Gastroesophageal sphincter (tissue), 4 donors: ENCODE measurements at regions not wholly inside any gene's neighbourhood (a gene's known extent, or its start where the extent isn't known, plus 50 kb on each side); places are given as distances from the start of the nearest gene placed in this dataset.

Experiments
- ATAC-seq: fragments of 150-250 bp; one replicate; pipeline ENCODE4 v1.9.1; 2016; ENCODE audit warnings: mild to moderate bottlenecking, moderate library complexity
- H3K27ac ChIP-seq, 4 donors: fragments of 200-600 bp; sonication (generic) in 3 of 4; 1 replicate in 3 of 4; 2 replicates in 1 of 4; pipeline ENCODE4 v1.5.1; 2016 to 2019
- H3K27me3 ChIP-seq: fragments of 200-600 bp; sonication (generic); one replicate; pipeline ENCODE4 v1.5.1; 2019
- H3K36me3 ChIP-seq, 2 donors: fragments of 200-600 bp; sonication (generic); one replicate each; pipeline ENCODE4 v1.5.1; 2019; ENCODE audit warnings: control low read depth in 1 of 2
- H3K4me1 ChIP-seq, 3 donors: fragments of 200-600 bp; sonication (generic); 1 replicate in 2 of 3; 2 replicates in 1 of 3; pipeline ENCODE4 v1.5.1; 2016 to 2019; ENCODE audit warnings: control low read depth in 2 of 3
- H3K4me3 ChIP-seq, 2 donors: fragments of 200-600 bp; sonication (generic); one replicate each; pipeline ENCODE4 v1.5.1; 2019; ENCODE audit warnings: mild to moderate bottlenecking in 1 of 2, moderate library complexity in 1 of 2
- H3K9me3 ChIP-seq, 3 donors: fragments of 200-600 bp; sonication (generic); one replicate each; pipeline ENCODE4 v1.5.1; 2017 to 2019; ENCODE audit warnings: control low read depth in 2 of 3
- CTCF ChIP-seq, 4 experiments: fragments of 200-600 bp in 2 of 4; fragments of 450-650 bp in 2 of 4; sonication (generic) in 1 of 4; IDR thresholded peaks; one replicate each; pipeline ENCODE4 v1.5.1; 2017 to 2019; ENCODE audit warnings: antibody characterized with exemption in 4 of 4, mild to moderate bottlenecking in 2 of 4, moderate library complexity in 2 of 4
- EP300 ChIP-seq: sonication (generic); formaldehyde crosslinking; IDR thresholded peaks from one replicate; pipeline ENCODE4 v1.6.1; 2017; ENCODE audit warnings: antibody characterized with exemption, mild to moderate bottlenecking
- POLR2A ChIP-seq, 2 donors: fragments of 450-650 bp; IDR thresholded peaks; one replicate each; pipeline ENCODE4 v1.6.1; 2017; ENCODE audit warnings: antibody characterized with exemption in 2 of 2, mild to moderate bottlenecking in 2 of 2, moderate library complexity in 1 of 2
- POLR2AphosphoS5 ChIP-seq: sonication (generic); formaldehyde crosslinking; IDR thresholded peaks from one replicate; pipeline ENCODE4 v1.6.1; 2017; ENCODE audit warnings: antibody characterized with exemption
- WGBS, 2 donors: methylation state at CpG; one replicate each; pipeline ENCODE4 v1.1.5; 2018; ENCODE audit warnings: low coverage in 1 of 2; 5-methylcytosine and 5-hydroxymethylcytosine counted together

GRCh38 chr13:73607489-73608156 lies 526.6 kb downstream of the KLF12 start:
- 70 to 73% methylated on average over 6 of the region's 6 CpGs for WGBS, 2 donors
- no peaks in the 10 kb centered on the region for H3K27me3 ChIP-seq
- peaks cover 0 to 10% (median 0%) of the 10 kb centered on the region in 3 donors for H3K9me3 ChIP-seq
- ATAC-seq = no peak
- H3K4me3 ChIP-seq = no peak overlapping the region
- H3K4me1 ChIP-seq = no peaks in the 10 kb centered on the region
- TF ChIP-seq POLR2A (IDR thresholded peaks at IDR 0.05) (no peak), EP300 (no peak), CTCF (IDR thresholded peaks at IDR 0.05) (no peak), POLR2AphosphoS5 (no peak)
- no peak overlapping the region for H3K27ac ChIP-seq
- no peaks in the 10 kb centered on the region for H3K36me3 ChIP-seq

GRCh38 chr13:73603646-73604045 lies 530.6 kb downstream of the KLF12 start:
- 71 to 79% methylated on average over 1 of the region's 1 CpG for WGBS, 2 donors
- no peak overlapping the region for H3K27ac ChIP-seq
- peaks cover 0 to 10% (median 0%) of the 10 kb centered on the region in 3 donors for H3K9me3 ChIP-seq
- H3K4me3 ChIP-seq = no peak overlapping the region
- TF ChIP-seq EP300 (no peak), CTCF (IDR thresholded peaks at IDR 0.05) (no peak), POLR2A (IDR thresholded peaks at IDR 0.05) (no peak), POLR2AphosphoS5 (no peak)
- no peak for ATAC-seq
- no peaks in the 10 kb centered on the region for H3K4me1 ChIP-seq
- H3K36me3 ChIP-seq = no peaks in the 10 kb centered on the region
- H3K27me3 ChIP-seq = no peaks in the 10 kb centered on the region

- no peaks in the 10 kb centered on the region for H3K27me3 ChIP-seq
- H3K4me1 ChIP-seq = no peaks in the 10 kb centered on the region
- WGBS, 2 donors = 89 to 93% methylated on average over 5 of the region's 5 CpGs
- no peak overlapping the region for H3K27ac ChIP-seq
- TF ChIP-seq POLR2AphosphoS5 (no peak), CTCF (IDR thresholded peaks at IDR 0.05) (no peak), EP300 (no peak), POLR2A (IDR thresholded peaks at IDR 0.05) (no peak)
- no peaks in the 10 kb centered on the region for H3K36me3 ChIP-seq
- ATAC-seq = no peak
- peaks cover 0 to 10% (median 0%) of the 10 kb centered on the region in 3 donors for H3K9me3 ChIP-seq
- no peak overlapping the region for H3K4me3 ChIP-seq
Observed at GRCh38 chr13:73602295-73602694, 531.9 kb downstream of the KLF12 start.

- WGBS, 2 donors = 75 to 93% methylated on average over 1 of the region's 1 CpG
- TF ChIP-seq POLR2A (IDR thresholded peaks at IDR 0.05) = no peak
- no peak for TF ChIP-seq CTCF (IDR thresholded peaks at IDR 0.05)
- TF ChIP-seq POLR2AphosphoS5 = no peak
- TF ChIP-seq EP300 = no peak
- H3K36me3 ChIP-seq = no peaks in the 10 kb centered on the region
- peaks cover 0 to 10% (median 0%) of the 10 kb centered on the region in 3 donors for H3K9me3 ChIP-seq
- ATAC-seq = no peak
- H3K27me3 ChIP-seq = no peaks in the 10 kb centered on the region
- no peaks in the 10 kb centered on the region for H3K4me1 ChIP-seq
- no peak overlapping the region for H3K27ac ChIP-seq
- no peak overlapping the region for H3K4me3 ChIP-seq
Observed at GRCh38 chr13:73601708-73602107, 532.5 kb downstream of the KLF12 start.
